ENCODE measurements at regions not wholly inside any gene's neighbourhood (a gene's known extent, or its start where the extent isn't known, plus 50 kb on each side); places are given as distances from the start of the nearest gene placed in this dataset.

- Histone ChIP-seq H3K9me2 (ENCODE audit: insufficient read depth, low read length) (no peaks in the 10 kb centered on the region), H3F3A (ENCODE audit: insufficient read depth, low read length, poor library complexity, severe bottlenecking) (no peaks in the 10 kb centered on the region), H2AFZ (ENCODE audit: low read depth, low read length) (no peak overlapping the region), H3K27me3 (ENCODE audit: insufficient read depth, low read depth, low read length) (no peaks in the 10 kb centered on the region), H3K4me3 (ENCODE audit: low read length) (no peak overlapping the region), H3K36me3 (ENCODE audit: insufficient read depth, low read length) (no peaks in the 10 kb centered on the region), H4K20me1 (ENCODE audit: insufficient read depth) (no peaks in the 10 kb centered on the region), H3K27ac (ENCODE audit: low read length) (no peak overlapping the region), H3K9me3 (ENCODE audit: low read length) (no peaks in the 10 kb centered on the region), H3K4me2 (ENCODE audit: low read length) (no peak overlapping the region), H3K79me2 (replicated peaks; ENCODE audit: insufficient read depth, low read length) (no peaks in the 10 kb centered on the region), H3K9ac (ENCODE audit: low read length) (no peak overlapping the region)
- TF ChIP-seq CTCF (IDR thresholded peaks at IDR 0.05; ENCODE audit: poor library complexity, severe bottlenecking) (no peak), REST (IDR thresholded peaks at IDR 0.05; ENCODE audit: borderline replicate concordance) (no peak), EP300 (conservative IDR thresholded peaks at IDR 0.05; ENCODE audit: poor library complexity, severe bottlenecking) (no peak), EZH2 (IDR thresholded peaks at IDR 0.05; ENCODE audit: borderline replicate concordance, insufficient read depth, low read length, poor library complexity, severe bottlenecking) (no peak), POLR2AphosphoS5 (IDR thresholded peaks at IDR 0.05) (no peak), RAD21 (conservative IDR thresholded peaks at IDR 0.05) (no peak), MXI1 (conservative IDR thresholded peaks at IDR 0.05; ENCODE audit: poor library complexity, severe bottlenecking) (no peak), SMC3 (conservative IDR thresholded peaks at IDR 0.05; ENCODE audit: poor library complexity) (no peak), TAF1 (IDR thresholded peaks at IDR 0.05; ENCODE audit: low read depth) (no peak)
Measured at GRCh38 chr13:107299717-107300116, 731.8 kb upstream of the ARGLU1 start.

DNA sequence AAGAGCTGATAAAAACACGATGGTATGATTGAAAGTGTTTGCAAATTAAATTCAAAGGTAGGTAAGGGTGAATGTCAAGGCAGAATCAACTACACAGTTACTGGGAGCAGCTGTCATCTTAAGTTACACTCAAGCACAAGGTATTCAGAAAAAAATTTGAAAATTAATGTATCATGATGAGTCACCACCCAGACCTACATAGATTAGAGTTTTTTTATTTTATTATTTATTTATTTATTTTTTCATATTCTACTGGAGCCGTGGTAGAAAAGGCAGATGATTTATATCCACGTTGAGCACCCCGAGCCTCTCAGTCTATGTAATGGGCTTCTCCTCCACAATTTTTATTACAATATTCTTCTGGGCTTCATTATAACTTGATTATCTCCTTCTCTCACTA lies 728.9 kb upstream of the ARGLU1 start:
- no peaks in the 10 kb centered on the region for H3F3A ChIP-seq (ENCODE audit: insufficient read depth, low read length, poor library complexity, severe bottlenecking)
- H4K20me1 ChIP-seq (ENCODE audit: insufficient read depth) = no peaks in the 10 kb centered on the region
- no peaks in the 10 kb centered on the region for H3K36me3 ChIP-seq (ENCODE audit: insufficient read depth, low read length)
- no peaks in the 10 kb centered on the region for H3K79me2 ChIP-seq (replicated peaks; ENCODE audit: insufficient read depth, low read length)
- TF ChIP-seq REST (IDR thresholded peaks at IDR 0.05; ENCODE audit: borderline replicate concordance) (no peak), RAD21 (conservative IDR thresholded peaks at IDR 0.05) (no peak), SMC3 (conservative IDR thresholded peaks at IDR 0.05; ENCODE audit: poor library complexity) (no peak), MXI1 (conservative IDR thresholded peaks at IDR 0.05; ENCODE audit: poor library complexity, severe bottlenecking) (no peak), TAF1 (IDR thresholded peaks at IDR 0.05; ENCODE audit: low read depth) (no peak), EZH2 (IDR thresholded peaks at IDR 0.05; ENCODE audit: borderline replicate concordance, insufficient read depth, low read length, poor library complexity, severe bottlenecking) (no peak), EP300 (conservative IDR thresholded peaks at IDR 0.05; ENCODE audit: poor library complexity, severe bottlenecking) (no peak), POLR2AphosphoS5 (IDR thresholded peaks at IDR 0.05) (no peak), CTCF (IDR thresholded peaks at IDR 0.05; ENCODE audit: poor library complexity, severe bottlenecking) (no peak)
- H2AFZ ChIP-seq (ENCODE audit: low read depth, low read length) = no peak overlapping the region
- no peak overlapping the region for H3K4me3 ChIP-seq (ENCODE audit: low read length)
- H3K27ac ChIP-seq (ENCODE audit: low read length) = no peak overlapping the region
- H3K9me3 ChIP-seq (ENCODE audit: low read length) = no peaks in the 10 kb centered on the region
- H3K27me3 ChIP-seq (ENCODE audit: insufficient read depth, low read depth, low read length) = no peaks in the 10 kb centered on the region
- no peaks in the 10 kb centered on the region for H3K9me2 ChIP-seq (ENCODE audit: insufficient read depth, low read length)
- H3K9ac ChIP-seq (ENCODE audit: low read length) = no peak overlapping the region
- no peak overlapping the region for H3K4me2 ChIP-seq (ENCODE audit: low read length)

Measured in neural cell (in vitro differentiated cells).